Activated CD8-positive, alpha-beta memory T cell treated with anti-CD3 and anti-CD28 coated beads for 4 hours (primary cell): ENCODE measurements at regions not wholly inside any gene's neighbourhood (a gene's known extent, or its start where the extent isn't known, plus 50 kb on each side); places are given as distances from the start of the nearest gene placed in this dataset.

Experiments used
- DNase-seq, 2 donors: peaks; one replicate each; pipeline ENCODE4 v3.0.0-alpha.2; 2020; ENCODE audit warnings: low read depth in 2 of 2

DNA sequence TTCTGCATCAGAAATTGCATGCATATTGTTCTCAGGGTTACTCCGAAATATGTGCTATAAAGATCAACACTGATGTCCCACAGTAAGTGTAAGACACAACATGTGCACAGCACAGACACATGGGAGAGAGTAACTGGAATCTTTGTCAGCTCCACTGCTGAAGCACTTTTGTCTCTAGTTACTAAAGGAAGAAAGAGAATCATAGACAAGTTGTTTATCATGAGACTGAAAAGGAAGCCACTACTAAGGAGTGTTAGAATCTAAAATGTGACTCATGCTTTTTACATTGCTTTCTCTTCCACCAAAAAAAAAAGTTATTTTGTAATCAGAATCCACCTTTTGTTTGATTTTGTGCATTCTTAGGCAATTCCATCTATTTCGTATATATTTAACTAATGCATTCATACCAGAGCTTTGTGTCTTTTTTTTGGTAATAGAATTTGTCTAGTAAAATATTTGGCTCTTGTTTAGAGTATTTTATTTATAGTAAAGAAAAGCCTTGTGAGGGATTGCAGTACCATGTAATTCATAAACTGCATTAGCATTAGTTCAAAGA, 502.4 kb downstream of the FBXO15 start:
- DNase-seq, result no peak

DNA sequence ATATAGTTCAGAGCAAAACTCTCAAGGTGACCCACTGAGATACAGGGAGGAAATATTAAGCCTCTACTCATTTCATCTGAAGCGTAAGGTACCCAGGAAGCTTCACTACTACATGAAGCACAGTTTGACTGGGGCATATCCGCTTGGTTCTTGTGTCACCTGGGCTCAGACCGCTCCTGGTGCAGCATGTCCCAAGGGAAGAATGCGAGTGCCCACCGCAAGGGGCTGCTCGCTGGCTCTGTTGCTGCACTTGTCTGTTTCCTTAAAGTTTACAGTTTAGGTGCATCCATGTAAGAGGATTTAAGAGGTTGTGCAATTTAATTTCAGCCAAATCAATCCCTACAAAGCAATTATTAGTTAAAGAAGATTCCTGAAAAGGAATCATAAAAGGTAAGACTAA, 507.8 kb downstream of the FBXO15 start:
- no peak for DNase-seq

DNA sequence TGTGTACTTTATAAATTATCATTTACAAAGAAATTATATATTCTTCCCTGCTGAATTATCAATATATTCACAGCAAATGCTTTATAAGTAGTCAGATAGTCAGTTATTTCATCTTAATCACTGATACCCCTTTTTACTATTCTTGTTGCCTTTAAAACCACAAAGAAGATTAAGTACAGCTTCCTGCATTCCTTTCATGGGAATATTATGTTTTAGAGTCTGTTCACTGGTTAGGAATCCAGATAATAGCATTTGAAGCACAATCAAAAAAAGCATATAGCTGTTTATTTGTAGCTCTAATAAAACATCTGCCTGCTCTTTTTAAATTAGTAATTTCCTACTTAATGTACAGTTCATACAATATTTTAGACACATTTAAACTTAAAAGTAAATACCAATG, 508.9 kb downstream of the FBXO15 start:
- DNase-seq, result no peak

DNA sequence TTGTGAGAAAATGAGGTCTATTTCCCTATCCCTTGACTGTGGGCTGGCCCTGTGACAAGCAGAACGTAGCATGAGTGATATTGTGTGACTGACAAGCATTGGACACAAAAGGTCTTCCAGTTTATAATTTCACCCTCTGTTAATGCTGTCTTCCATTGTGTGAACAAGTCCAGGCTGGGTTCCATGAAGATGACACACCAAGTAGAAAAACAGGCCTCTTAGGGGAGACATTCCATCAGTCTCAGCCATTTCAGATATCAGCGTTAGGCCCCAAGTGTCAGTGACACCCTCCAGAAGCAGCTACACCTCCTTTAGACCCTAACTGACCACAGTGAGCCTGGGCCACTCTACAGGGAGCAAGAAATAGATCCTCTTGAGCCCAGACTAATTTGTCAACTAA, 511.3 kb downstream of the FBXO15 start:
- DNase-seq, result no peak

DNA sequence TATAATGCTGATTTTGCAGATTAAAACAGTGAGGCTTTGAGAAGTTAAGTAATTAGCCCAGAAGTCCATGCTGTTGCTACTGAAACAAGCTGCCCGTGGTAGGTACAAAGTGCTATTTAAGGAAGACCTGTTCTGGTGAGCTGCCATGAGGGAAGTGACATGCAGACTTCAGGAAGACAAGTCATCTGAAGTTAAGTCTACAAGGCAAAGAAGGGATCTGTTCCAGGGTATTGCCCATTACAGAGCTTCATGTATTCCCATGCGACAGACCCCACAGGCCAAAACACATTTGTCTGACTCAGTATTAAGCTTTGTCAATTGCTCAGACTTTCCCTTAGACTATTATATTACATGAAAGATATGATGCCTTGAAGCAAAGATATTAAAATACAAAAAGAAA, 520.8 kb downstream of the FBXO15 start:
- DNase-seq, result no peak

DNA sequence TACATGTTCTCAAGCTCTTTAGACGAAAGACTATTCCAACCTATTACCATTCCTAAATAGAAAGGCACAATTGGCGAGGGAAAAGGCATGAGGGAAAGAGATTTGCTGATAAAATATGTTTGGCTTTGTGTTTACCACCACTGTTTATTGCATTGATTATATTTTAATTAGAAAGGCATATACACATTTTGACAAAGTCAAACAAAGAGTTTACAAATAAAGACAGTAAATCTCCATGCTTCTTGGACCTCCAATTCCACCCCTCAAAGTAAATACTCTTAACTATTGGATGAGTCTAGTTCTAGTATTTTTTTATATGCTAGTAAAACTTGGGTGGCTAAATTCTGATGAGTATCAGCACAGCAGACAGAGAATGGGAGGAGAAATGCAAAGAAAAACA, 521.4 kb downstream of the FBXO15 start:
- DNase-seq, result no peak

DNA sequence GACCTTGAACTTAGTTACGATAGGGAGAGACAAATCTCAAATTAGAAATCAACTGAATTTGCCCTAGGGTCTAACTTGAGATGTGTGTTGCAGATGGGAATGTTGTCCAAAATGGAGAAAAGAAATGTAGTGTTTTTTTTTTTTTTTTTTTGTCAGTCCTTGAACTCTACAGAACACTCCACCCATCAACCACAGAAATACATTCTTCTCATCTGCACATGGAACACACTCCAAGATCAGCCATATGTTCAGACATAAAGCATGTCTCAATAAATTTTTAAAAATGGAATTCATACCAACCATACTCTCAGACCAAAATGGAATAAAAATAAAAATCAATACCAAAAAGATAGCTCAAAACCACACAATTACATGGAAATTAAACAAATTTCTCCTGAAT, 526.5 kb downstream of the FBXO15 start:
- no peak for DNase-seq

DNA sequence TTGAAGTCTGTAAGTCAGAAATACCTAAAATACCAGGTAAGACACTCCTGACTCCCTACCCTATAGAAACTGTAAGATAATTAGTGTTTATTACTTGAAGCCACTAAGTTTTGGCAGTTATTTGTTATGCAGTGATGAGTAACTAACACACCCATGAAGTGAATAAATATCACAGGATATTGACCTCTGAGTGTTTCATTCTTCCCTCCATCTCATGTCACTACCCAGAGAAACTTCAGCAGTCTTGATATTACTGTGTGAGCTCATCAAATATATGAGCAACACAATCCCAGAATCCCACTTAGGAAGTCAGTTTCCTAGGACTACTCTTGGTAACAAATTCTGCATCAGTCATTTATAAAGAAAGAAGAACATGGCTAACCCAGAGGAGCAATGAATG, 529.7 kb downstream of the FBXO15 start:
- no peak for DNase-seq

DNA sequence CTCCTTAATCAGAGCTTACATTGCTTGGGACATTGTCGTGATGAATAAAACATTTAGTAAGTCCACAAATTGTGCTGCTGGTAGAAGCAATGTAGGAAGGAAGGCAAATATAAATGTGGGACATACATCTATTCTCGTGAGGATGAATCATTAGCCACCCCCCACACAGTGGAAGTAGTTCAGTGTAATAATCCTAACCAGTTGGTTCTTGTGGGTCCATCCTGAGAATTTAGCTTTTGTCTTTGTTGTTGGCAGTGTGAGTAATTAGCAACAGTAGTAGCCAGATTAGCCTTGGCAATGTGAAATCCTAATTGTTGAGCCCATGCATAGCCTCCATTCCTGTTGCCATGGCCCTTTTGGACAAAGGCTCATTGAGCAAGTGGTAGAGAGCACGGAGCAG, 532.1 kb downstream of the FBXO15 start:
- no peak for DNase-seq

DNA sequence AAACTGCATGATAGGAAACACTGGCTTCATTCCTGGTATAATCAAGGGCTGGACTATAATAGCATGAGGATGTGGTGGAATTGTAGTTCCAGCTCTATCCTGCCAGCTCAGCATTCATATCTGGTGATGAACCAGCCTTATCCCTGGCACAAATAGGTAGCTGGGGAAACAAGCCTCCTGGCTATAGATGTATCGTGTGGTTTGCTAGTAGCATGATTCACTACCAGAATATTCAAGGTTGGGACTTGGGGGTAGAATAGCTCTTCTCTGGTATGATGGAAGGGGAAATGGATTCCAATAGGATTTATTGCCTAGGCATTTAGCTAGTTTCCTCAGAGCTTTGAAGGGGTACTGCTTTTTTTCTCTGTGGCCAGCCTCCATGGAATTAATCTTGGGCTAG, 532.8 kb downstream of the FBXO15 start:
- no peak for DNase-seq

DNA sequence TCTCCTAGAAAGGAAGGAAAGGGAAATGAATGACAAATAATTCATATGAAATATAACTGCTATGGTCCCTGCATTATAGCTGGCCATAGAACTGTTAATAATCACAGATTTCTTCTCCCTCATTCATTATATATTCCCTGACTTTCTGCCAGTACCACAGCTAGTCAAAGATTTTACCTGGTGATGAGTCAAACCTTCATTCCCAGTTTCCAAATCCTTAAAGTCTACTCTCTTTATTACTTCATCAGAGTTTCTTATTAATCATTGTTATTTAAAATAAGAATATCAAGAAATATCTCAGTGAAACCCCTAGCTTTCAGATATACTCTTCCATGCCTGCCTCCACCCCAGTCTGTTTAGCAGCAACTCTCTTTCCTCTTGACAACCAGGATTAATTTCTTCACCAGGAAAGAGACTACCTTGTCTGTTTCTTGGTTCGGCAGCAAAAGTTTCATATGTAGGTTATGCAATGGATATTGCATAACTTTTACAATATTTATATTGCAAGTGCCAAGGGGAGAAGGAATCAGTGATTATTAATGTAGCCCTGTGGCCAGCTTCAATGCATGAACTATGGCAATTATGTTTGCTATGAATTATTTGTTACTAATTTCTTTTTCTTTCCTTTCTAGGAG, 533.8 kb downstream of the FBXO15 start:
- no peak for DNase-seq

DNA sequence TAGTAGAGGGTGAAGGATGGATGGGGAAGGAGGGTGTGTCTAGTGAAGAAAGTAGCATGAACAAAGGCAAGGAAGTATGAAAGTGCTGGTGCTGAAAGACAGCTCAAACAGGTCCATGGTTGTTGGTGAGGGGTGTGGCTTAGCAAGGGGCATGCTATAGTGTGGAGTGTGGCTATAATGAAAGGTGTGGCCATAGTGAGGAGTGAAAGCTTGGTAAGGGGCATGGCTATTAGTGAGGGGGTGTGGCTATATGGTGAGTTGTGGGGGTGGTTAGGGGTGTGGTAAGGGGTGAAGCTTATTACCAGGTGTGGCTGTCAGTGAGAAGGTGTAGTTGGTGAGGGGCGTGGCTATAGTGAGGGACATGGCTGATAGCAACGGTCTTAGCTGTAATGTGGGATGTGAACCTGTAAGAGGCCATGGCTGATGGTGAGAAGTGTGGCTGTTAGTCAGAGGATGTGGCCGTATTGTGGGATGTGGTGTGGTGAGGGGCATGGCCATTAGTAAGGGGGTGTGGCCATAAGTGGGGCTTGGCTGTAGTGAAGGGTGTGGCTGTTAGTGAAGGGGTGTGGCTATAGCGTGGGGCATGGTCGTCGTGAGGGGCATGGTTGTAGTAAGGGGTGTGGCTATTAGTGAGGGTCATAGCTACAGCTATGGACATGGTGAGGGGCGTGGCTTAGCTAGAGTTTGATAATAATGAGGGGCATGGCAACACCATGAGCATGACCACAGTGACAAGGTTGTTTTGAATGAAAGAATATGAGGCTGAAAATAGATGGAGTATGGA, 549.6 kb downstream of the FBXO15 start:
- DNase-seq, result no peak

DNA sequence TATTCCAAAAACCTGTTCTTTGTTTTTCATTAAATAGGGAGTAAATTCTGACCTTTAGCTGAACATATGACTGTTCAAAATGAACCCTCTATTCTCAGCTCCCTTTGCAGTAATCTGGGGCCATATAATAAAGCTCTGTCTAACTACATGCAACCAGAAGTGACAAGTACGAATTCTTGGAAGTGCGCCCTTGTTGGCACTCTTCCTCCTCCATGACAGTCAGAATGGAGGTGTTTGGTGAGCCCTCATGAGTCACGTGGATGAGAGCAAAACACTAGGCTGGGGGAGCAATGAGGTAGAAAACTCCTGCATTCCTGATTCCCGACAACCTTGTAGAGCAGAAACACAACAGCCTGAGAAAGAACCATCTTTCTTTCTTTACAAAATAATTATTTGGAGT, 552.9 kb downstream of the FBXO15 start:
- no peak for DNase-seq

DNA sequence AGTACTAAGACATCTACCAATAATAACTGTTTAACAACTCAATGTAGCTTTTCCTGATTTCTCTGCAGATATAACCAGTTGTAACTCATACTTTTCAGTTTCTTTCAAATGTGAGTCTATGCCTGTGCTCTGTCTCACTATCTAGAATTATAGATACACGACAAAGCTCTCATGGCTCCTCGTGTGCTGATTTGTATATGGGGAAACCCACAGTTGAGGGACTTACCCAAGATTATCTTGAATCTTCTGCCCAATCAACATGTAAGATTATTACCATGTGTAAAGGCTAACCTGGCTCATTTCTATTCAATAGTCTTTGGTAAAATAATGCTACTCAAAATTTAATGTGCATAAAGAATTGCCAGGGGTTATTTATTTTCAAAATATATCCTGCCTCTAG, 554.4 kb downstream of the FBXO15 start:
- no peak for DNase-seq

DNA sequence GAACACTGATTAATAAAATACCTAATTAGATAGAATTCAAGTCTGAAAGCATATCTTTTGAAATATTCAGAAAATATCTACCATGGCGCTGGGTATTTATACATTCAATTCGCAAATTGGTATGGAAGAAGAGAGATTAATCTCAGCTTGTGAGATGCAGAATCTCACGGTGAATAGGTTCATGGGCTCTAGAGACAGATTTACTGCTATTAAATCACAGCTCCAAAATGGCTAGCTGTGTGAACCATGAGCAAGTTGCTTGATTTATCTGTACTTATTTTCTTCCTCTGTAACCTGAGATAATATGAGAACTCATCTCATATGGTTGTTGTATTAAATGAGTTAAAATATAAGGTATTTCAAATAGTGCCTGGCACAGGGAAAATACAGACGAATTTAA, 556.7 kb downstream of the FBXO15 start:
- DNase-seq, result no peak

DNA sequence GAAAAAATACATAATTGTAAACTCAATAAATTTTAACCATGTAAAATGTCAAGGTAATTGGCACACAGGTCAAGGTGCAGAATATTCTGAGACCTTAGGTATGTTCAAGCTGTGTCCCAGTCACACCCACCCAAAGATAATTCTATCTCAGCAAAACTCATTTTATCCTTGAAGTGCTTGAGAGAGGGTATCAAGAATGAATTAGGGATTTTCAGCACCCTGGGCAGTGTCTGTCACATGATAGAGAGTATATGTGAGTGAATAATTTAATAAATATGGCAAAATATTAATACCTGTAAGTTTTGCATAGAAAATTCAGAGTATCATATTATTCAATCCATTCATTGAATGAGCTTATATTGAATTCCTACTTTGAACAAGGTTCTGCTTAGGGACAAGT, 567.9 kb downstream of the FBXO15 start:
- DNase-seq, result no peak

DNA sequence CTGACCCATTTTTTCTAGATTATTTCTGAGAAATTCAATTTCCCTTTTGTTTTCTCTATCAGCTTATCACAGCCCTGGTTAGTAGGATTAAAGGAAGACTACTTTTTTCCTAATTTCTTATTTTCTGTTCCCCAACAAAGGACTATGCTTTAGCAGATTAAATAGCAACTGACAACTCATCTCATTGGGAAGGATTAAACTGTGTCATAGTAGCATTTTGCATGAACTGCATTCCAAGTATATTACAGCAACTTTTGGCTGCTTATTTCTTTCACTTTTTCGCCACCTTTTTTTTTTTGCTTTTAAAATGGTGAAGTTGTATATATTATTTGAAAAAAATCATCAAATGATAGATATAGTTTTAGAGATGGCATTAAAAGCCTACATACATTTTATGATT, 570.3 kb downstream of the FBXO15 start:
- DNase-seq, result no peak

DNA sequence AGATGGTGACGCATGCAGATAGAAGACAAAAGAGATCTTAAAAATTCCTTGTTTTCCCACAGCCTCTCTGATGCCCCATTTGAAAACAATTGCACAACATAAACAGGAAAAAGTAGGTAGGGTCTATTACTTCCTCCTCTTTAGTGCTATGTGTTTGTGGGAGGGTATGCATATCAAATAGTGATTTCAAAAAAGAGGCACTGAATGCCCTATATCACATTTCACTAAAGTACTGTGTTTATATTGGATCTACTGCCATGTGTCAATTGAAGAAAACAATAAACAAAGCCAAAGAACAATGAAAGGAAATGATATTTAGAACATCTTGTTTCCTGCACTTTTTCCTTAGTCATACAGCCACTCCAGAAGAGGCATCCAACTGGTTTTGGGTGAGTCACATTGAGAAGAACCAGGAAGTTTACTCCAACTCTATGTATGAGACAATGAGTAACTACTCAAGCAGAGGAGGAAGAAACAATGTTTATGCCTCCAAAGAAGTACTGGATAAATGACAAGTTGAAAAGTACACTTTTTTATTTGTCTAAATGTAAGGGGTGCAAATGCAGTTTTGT, 583.6 kb downstream of the FBXO15 start:
- no peak for DNase-seq

DNA sequence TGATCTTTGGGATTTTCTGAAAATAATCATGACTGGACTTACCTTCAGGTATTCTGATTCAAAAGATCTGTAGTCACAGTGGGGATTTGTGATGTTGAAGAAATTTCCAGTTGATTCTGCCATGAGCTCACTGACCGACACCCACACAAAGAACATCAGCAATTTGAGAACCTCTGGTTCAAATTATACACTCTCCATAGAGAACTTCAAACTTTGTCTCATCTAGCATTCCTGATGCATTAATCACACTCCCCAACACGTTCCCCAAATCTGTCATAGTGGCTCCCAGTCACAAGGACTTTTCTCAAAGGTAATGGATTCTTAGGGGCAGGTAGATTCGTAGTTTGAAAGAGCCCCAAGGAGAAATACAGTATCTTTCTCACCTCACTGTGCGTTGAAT, 584.3 kb downstream of the FBXO15 start:
- DNase-seq, result no peak

DNA sequence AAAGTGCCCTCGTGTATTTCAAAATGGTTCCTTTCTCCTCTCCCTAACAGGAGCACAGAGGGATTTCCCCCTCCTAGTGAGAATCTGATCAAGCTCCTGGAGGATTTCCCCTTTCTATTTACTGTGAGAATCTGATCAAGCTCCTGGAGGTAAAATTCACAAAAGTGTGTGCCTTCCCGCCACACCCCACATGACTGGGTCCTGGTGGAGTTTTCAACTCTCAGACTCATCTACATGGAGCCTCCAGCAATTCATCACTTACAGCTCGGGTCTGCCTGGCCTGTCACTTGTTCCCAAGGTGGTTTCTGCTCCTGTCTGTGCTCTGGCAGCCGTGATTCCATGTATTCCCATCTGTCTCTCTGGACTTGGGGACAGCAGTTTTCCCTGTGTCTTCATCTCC, 590.7 kb downstream of the FBXO15 start:
- DNase-seq, result no peak

DNA sequence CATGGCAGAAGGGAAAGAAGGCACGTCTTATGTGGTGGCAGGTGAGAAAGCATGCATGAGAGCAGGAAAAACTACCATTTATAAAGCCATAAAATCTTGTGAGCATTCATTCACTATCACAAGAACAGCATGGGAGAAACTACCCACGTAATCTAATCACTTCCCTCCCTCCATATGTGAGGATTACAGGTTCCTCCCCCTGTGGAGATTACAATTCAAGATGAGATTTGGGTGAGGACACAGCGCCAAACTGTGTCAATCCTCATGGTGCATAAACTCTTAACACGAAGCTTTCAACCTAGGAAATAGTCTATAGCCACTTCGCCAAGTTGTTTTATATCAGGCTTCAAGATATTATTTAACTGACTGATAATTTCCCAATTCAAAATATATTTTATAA, 595.5 kb downstream of the FBXO15 start:
- no peak for DNase-seq

DNA sequence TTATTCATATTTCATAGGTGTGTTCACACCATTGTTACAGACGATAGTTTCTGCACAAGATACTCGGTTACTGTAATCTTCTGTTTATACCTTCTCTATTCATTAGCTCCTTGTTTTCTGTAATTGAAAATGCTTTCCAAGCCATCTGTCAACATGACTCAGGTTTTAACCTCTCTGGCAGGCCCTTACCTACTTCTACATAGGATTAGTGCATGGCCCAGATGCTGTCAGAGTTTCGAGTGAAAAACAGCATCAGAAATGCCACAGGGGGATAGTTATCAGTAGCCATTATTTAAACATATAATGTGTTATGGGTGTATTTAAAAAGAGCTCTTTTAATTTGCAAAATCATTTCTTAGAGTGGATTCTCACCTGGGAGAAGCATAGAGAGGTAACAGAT, 596.4 kb downstream of the FBXO15 start:
- no peak for DNase-seq

DNA sequence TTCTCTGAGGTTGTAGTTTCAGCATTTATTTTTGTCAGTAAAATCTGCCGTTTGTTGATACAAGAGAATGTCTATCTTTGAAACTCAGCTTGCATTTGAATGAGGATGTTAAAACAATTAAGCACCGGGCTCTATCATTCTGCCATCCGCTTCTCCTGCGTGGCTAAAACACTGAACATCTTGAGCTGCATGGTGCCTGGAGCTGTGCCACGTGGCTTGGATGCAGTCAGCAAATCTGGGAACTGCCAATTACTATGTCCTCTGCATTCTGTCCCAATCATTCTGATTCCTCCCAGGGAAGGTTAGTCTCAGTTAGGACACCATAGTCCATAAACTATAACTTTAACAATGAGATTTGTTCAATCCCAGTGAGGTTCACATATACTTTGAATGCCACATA, 598.4 kb downstream of the FBXO15 start:
- DNase-seq, result no peak
